HG02884 (cell line): ENCODE measurements at regions not wholly inside any gene's neighbourhood (a gene's known extent, or its start where the extent isn't known, plus 50 kb on each side); places are given as distances from the start of the nearest gene placed in this dataset.

Experiments
- ATAC-seq: cut with Tn5 transposase; IDR thresholded peaks from one replicate; pipeline ENCODE4 v1.9.1; 2021; ENCODE audit warnings: mild to moderate bottlenecking, moderate library complexity; ENCODE audit not compliant: unreplicated experiment

- ATAC-seq = no peak
Measured at GRCh38 chr11:113529606-113530005, 54.4 kb upstream of the DRD2 start.

GRCh38 chr11:113528982-113529381 is 53.8 kb upstream of the DRD2 start:
- no peak for ATAC-seq

- ATAC-seq = no peak
Measured at GRCh38 chr11:113526521-113526920, 51.3 kb upstream of the DRD2 start.
